WTC11 (cell line): ENCODE measurements at regions not wholly inside any gene's neighbourhood (a gene's known extent, or its start where the extent isn't known, plus 50 kb on each side); places are given as distances from the start of the nearest gene placed in this dataset.

Experiments used
- ATAC-seq: fragments of 200-7000 bp; cut with Tn5 transposase; 2 replicates; pipeline ENCODE4 v1.10.0; 2021; ENCODE audit warnings: mild to moderate bottlenecking, moderate library complexity
- CTCF ChIA-PET: fragments of 300-600 bp; sonication (Branson Sonifier 250); formaldehyde crosslinking; loops from one replicate; lab custom pipeline; 2021; ENCODE audit warnings: antibody characterized with exemption; lab: Charles Lee
- POLR2A ChIA-PET: fragments of 350-600 bp; sonication (Branson Sonifier 250); formaldehyde crosslinking; loops from one replicate; lab custom pipeline; 2021; ENCODE audit warnings: antibody characterized with exemption; lab: Charles Lee
- DNase-seq: peaks from one replicate; pipeline ENCODE4 v3.0.0; 2021; ENCODE audit warnings: low spot score
- H3K27ac Mint-ChIP-seq: 2 replicates; pipeline ENCODE4 v1.8.0; 2021; ENCODE audit warnings: mixed read lengths
- H3K27me3 Mint-ChIP-seq: 2 replicates; pipeline ENCODE4 v1.8.0; 2021; ENCODE audit warnings: low read depth, mild to moderate bottlenecking, moderate library complexity, mixed read lengths
- H3K36me3 Mint-ChIP-seq: 2 replicates; pipeline ENCODE4 v1.8.0; 2021; ENCODE audit warnings: mixed read lengths
- H3K4me1 Mint-ChIP-seq: 2 replicates; pipeline ENCODE4 v1.8.0; 2022; ENCODE audit warnings: mixed read lengths
- H3K4me3 Mint-ChIP-seq: 2 replicates; pipeline ENCODE4 v1.8.0; 2021; ENCODE audit warnings: mild to moderate bottlenecking, moderate library complexity, mixed read lengths
- H3K9me3 Mint-ChIP-seq: 2 replicates; pipeline ENCODE4 v1.8.0; 2021; ENCODE audit warnings: mixed read lengths
- AR ChIP-seq: fragments of 250-450 bp; sonication (Bioruptor Pico); IDR thresholded peaks from 2 replicates; pipeline ENCODE4 v1.9.0; 2021; ENCODE audit warnings: mild to moderate bottlenecking
- CDX4 ChIP-seq: fragments of 250-450 bp; sonication (Bioruptor Pico); IDR thresholded peaks from 2 replicates; pipeline ENCODE4 v1.9.0; 2021; ENCODE audit warnings: moderate library complexity, mild to moderate bottlenecking, inconsistent platforms, borderline replicate concordance
- CREM ChIP-seq: sonication (generic); formaldehyde crosslinking; IDR thresholded peaks from 2 replicates; pipeline ENCODE4 v1.8.1; 2022; ENCODE audit warnings: mild to moderate bottlenecking, missing genetic modification reagents, moderate library complexity
- CTCF ChIP-seq: fragments of 200-600 bp; IDR thresholded peaks from 2 replicates; pipeline ENCODE4 v1.8.0; 2022; ENCODE audit warnings: antibody characterized with exemption
- E2F1 ChIP-seq: sonication (generic); formaldehyde crosslinking; IDR thresholded peaks from 2 replicates; pipeline ENCODE4 v1.8.0; 2022; ENCODE audit warnings: mild to moderate bottlenecking, missing genetic modification reagents
- ELF4 ChIP-seq: sonication (generic); formaldehyde crosslinking; IDR thresholded peaks from 2 replicates; pipeline ENCODE4 v1.8.1; 2022; ENCODE audit warnings: low read depth, mild to moderate bottlenecking, moderate library complexity, missing genetic modification reagents
- HMGA2 ChIP-seq: fragments of 250-450 bp; sonication (Bioruptor Pico); IDR thresholded peaks from 2 replicates; pipeline ENCODE4 v1.4.0; 2021; ENCODE audit warnings: mild to moderate bottlenecking, moderate library complexity
- RELA ChIP-seq: sonication (generic); formaldehyde crosslinking; IDR thresholded peaks from 2 replicates; pipeline ENCODE4 v1.8.1; 2022; ENCODE audit warnings: missing genetic modification reagents, mild to moderate bottlenecking, borderline replicate concordance
- SMAD4 ChIP-seq: sonication (generic); formaldehyde crosslinking; IDR thresholded peaks from 2 replicates; pipeline ENCODE4 v1.8.0; 2022; ENCODE audit warnings: mild to moderate bottlenecking, missing genetic modification reagents
- STAT6 ChIP-seq: sonication (generic); formaldehyde crosslinking; conservative IDR thresholded peaks from 2 replicates; pipeline ENCODE4 v1.8.1; 2023; ENCODE audit warnings: mild to moderate bottlenecking, low read depth, missing genetic modification reagents, moderate library complexity
- TCF7 ChIP-seq: sonication (generic); formaldehyde crosslinking; IDR thresholded peaks from 2 replicates; pipeline ENCODE4 v1.8.0; 2022; ENCODE audit warnings: mild to moderate bottlenecking, low read depth, missing genetic modification reagents, moderate library complexity
- ZNF121 ChIP-seq: sonication (generic); formaldehyde crosslinking; IDR thresholded peaks from 2 replicates; pipeline ENCODE4 v1.8.0; 2023; ENCODE audit warnings: missing genetic modification reagents
- ZNF423 ChIP-seq: fragments of 250-450 bp; sonication (Bioruptor Pico); IDR thresholded peaks from 2 replicates; pipeline ENCODE4 v2.1.2; 2022; ENCODE audit warnings: mild to moderate bottlenecking, moderate library complexity
- ZNF425 ChIP-seq: fragments of 250-450 bp; sonication (Bioruptor Pico); conservative IDR thresholded peaks from 2 replicates; pipeline ENCODE4 v1.9.0; 2021; ENCODE audit warnings: mild to moderate bottlenecking
- TF ChIP-seq, protein P1 (sequence below): fragments of 250-450 bp; sonication (Bioruptor Pico); IDR thresholded peaks from 2 replicates; pipeline ENCODE4 v1.9.0; 2021; ENCODE audit warnings: mild to moderate bottlenecking
- TF ChIP-seq, protein P2 (sequence below): sonication (generic); formaldehyde crosslinking; IDR thresholded peaks from 2 replicates; pipeline ENCODE4 v1.8.1; 2022; ENCODE audit warnings: mild to moderate bottlenecking, missing genetic modification reagents, moderate library complexity, borderline replicate concordance

DNA sequence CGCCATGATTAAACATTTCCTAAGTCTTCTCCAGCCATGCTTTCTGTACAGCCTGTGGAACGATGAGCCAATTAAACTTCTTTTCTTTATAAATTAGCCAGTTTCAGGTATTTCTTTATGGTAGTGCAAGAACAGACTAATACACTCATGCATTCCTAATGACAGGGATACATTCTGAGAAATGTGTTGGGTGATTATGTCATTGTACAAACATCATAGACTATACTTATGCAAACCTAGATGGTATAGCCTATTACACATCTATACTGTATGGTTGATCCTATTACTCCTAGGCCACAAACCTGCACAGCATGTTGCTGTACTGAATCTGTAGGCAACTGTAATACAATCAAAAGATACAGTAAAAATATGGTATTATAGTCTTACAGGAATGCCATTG, 83.1 kb downstream of the ATOH1 start:
- no peak overlapping the region for H3K4me3 Mint-ChIP-seq
- no peak for TF ChIP-seq CTCF
- no peak for TF ChIP-seq ZNF425
- no peak for TF ChIP-seq RELA (CRISPR knock-in tag)
- ATAC-seq (no peak), DNase-seq (no peak)
- H3K9me3 Mint-ChIP-seq: no peaks in the 10 kb centered on the region
- H3K27me3 Mint-ChIP-seq: no peaks in the 10 kb centered on the region
- no peaks in the 10 kb centered on the region for H3K36me3 Mint-ChIP-seq
- no peak overlapping the region for H3K27ac Mint-ChIP-seq
- POLR2A ChIA-PET: no interaction called here
- CTCF ChIA-PET: no interaction called here
- H3K4me1 Mint-ChIP-seq: no peaks in the 10 kb centered on the region

DNA sequence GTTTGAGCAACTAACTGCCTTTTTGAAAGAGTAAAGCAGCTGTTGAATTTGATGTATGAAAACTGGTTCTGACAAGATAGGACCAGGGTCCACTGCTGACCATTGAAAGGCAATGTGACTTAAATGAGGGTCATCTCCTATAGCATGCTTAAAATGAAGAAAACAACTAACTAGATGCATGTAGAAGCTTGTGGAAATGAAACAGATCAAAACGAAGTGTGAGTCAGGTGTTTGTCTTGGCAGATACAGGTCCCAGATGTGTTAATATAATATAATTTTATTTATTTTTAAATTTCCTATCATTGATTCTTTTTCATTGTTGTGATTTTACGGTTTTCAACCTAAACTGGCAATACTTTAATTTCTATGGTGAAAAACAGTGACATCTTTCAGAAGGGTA, 83.6 kb downstream of the ATOH1 start:
- H3K4me1 Mint-ChIP-seq: no peaks in the 10 kb centered on the region
- no peak for DNase-seq
- no peak overlapping the region for H3K4me3 Mint-ChIP-seq
- no peak overlapping the region for H3K27ac Mint-ChIP-seq
- no peak for ATAC-seq
- H3K27me3 Mint-ChIP-seq: no peaks in the 10 kb centered on the region
- CTCF ChIA-PET: no interaction called here
- H3K36me3 Mint-ChIP-seq: no peaks in the 10 kb centered on the region
- POLR2A ChIA-PET: no interaction called here
- no peaks in the 10 kb centered on the region for H3K9me3 Mint-ChIP-seq
- TF ChIP-seq STAT6 (CRISPR knock-in tag): no peak
- TF ChIP-seq, protein P1, sequence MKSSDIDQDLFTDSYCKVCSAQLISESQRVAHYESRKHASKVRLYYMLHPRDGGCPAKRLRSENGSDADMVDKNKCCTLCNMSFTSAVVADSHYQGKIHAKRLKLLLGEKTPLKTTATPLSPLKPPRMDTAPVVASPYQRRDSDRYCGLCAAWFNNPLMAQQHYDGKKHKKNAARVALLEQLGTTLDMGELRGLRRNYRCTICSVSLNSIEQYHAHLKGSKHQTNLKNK (CRISPR knock-in tag): no peak
- no peak for TF ChIP-seq CTCF
- no peak for TF ChIP-seq HMGA2 (CRISPR knock-in tag)
- TF ChIP-seq TCF7 (CRISPR knock-in tag): no peak
- TF ChIP-seq ZNF121: no peak
- TF ChIP-seq AR (CRISPR knock-in tag): no peak
- TF ChIP-seq, protein P2, sequence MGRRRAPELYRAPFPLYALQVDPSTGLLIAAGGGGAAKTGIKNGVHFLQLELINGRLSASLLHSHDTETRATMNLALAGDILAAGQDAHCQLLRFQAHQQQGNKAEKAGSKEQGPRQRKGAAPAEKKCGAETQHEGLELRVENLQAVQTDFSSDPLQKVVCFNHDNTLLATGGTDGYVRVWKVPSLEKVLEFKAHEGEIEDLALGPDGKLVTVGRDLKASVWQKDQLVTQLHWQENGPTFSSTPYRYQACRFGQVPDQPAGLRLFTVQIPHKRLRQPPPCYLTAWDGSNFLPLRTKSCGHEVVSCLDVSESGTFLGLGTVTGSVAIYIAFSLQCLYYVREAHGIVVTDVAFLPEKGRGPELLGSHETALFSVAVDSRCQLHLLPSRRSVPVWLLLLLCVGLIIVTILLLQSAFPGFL (CRISPR knock-in tag): no peak
- no peak for TF ChIP-seq CDX4 (CRISPR knock-in tag)
- TF ChIP-seq E2F1: no peak
- TF ChIP-seq ELF4 (CRISPR knock-in tag): no peak
- TF ChIP-seq ZNF423 (CRISPR knock-in tag): no peak
- TF ChIP-seq SMAD4 (CRISPR knock-in tag): no peak
- TF ChIP-seq CREM (CRISPR knock-in tag): no peak
